Liver (tissue), 3 donors: ENCODE measurements at regions not wholly inside any gene's neighbourhood (a gene's known extent, or its start where the extent isn't known, plus 50 kb on each side); places are given as distances from the start of the nearest gene placed in this dataset.
A peak's percentile ranks its signal among the peaks of the same experiment; 100 is the strongest.

Experiments
- ATF3 ChIP-seq: IDR thresholded peaks from 2 replicates; pipeline ENCODE4 v1.6.1; 2016; ENCODE audit warnings: antibody characterized with exemption
- CTCF ChIP-seq: fragments of 150-350 bp; IDR thresholded peaks from 2 replicates; pipeline ENCODE4 v1.5.1; 2017; ENCODE audit warnings: improper control_type of control experiment, low read depth, low read length; ENCODE audit not compliant: missing input control
- EGR1 ChIP-seq, 2 donors: IDR thresholded peaks; 2 replicates each; pipeline ENCODE4 v1.6.1; 2016 to 2018; ENCODE audit warnings: antibody characterized with exemption in 2 of 2, low read depth in 2 of 2
- FOXA1 ChIP-seq: IDR thresholded peaks from 2 replicates; pipeline ENCODE4 v1.6.1; 2016; ENCODE audit warnings: antibody characterized with exemption
- GABPA ChIP-seq, 2 donors: IDR thresholded peaks in 1 of 2; conservative IDR thresholded peaks in 1 of 2; 2 replicates each; pipeline ENCODE4 v1.6.1; 2016; ENCODE audit warnings: antibody characterized with exemption in 2 of 2, mild to moderate bottlenecking in 1 of 2, moderate library complexity in 1 of 2
- MAX ChIP-seq: IDR thresholded peaks from 2 replicates; pipeline ENCODE4 v1.6.1; 2016; ENCODE audit warnings: antibody characterized with exemption
- SP1 ChIP-seq: IDR thresholded peaks from 2 replicates; pipeline ENCODE4 v1.6.1; 2018; ENCODE audit warnings: antibody characterized with exemption, mild to moderate bottlenecking
- TAF1 ChIP-seq: conservative IDR thresholded peaks from 2 replicates; pipeline ENCODE4 v1.6.1; 2016; ENCODE audit warnings: antibody characterized with exemption, mild to moderate bottlenecking
- YY1 ChIP-seq: IDR thresholded peaks from 2 replicates; pipeline ENCODE4 v1.6.1; 2016; ENCODE audit warnings: antibody characterized with exemption, mild to moderate bottlenecking
- ZBTB33 ChIP-seq: IDR thresholded peaks from 2 replicates; pipeline ENCODE4 v1.6.1; 2016; ENCODE audit warnings: antibody characterized with exemption
- TF ChIP-seq, protein P1 (sequence below): IDR thresholded peaks from 2 replicates; pipeline ENCODE4 v1.6.1; 2016; ENCODE audit warnings: antibody characterized with exemption, mild to moderate bottlenecking
- donor health status: healthy.
- donor health status: healthy.

GRCh38 chr1:207259391-207259790 lies 62.1 kb upstream of the CD55 start:
- peak; percentile 27 for TF ChIP-seq CTCF
- TF ChIP-seq EGR1 (IDR thresholded peaks at IDR 0.05; ENCODE audit: low read depth in 2 of 2), result no peak
- no peak for TF ChIP-seq MAX
- TF ChIP-seq YY1, result no peak
- TF ChIP-seq SP1, result no peak
- TF ChIP-seq, protein P1, sequence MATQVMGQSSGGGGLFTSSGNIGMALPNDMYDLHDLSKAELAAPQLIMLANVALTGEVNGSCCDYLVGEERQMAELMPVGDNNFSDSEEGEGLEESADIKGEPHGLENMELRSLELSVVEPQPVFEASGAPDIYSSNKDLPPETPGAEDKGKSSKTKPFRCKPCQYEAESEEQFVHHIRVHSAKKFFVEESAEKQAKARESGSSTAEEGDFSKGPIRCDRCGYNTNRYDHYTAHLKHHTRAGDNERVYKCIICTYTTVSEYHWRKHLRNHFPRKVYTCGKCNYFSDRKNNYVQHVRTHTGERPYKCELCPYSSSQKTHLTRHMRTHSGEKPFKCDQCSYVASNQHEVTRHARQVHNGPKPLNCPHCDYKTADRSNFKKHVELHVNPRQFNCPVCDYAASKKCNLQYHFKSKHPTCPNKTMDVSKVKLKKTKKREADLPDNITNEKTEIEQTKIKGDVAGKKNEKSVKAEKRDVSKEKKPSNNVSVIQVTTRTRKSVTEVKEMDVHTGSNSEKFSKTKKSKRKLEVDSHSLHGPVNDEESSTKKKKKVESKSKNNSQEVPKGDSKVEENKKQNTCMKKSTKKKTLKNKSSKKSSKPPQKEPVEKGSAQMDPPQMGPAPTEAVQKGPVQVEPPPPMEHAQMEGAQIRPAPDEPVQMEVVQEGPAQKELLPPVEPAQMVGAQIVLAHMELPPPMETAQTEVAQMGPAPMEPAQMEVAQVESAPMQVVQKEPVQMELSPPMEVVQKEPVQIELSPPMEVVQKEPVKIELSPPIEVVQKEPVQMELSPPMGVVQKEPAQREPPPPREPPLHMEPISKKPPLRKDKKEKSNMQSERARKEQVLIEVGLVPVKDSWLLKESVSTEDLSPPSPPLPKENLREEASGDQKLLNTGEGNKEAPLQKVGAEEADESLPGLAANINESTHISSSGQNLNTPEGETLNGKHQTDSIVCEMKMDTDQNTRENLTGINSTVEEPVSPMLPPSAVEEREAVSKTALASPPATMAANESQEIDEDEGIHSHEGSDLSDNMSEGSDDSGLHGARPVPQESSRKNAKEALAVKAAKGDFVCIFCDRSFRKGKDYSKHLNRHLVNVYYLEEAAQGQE, result no peak
- no peak for TF ChIP-seq TAF1
- TF ChIP-seq ATF3, result no peak
- no peak for TF ChIP-seq GABPA (IDR thresholded peaks at IDR 0.05 in 1 of 2, conservative IDR thresholded peaks at IDR 0.05 in 1 of 2)
- no peak for TF ChIP-seq ZBTB33
- TF ChIP-seq FOXA1, result no peak
